GM12874 (cell line): ENCODE measurements at regions not wholly inside any gene's neighbourhood (a gene's known extent, or its start where the extent isn't known, plus 50 kb on each side); places are given as distances from the start of the nearest gene placed in this dataset.

Experiments
- CTCF ChIP-seq: IDR thresholded peaks from 2 replicates; pipeline ENCODE4 v1.5.1; 2011; ENCODE audit warnings: low read depth, mild to moderate bottlenecking, control low read depth, low read length, moderate library complexity; ENCODE audit not compliant: insufficient read depth

GRCh38 chr3:56858331-56858730 lies 56.6 kb upstream of the ARHGEF3 start:
- no peak for TF ChIP-seq CTCF

- no peak for TF ChIP-seq CTCF
Observed at GRCh38 chr3:56857178-56857577, 55.4 kb upstream of the ARHGEF3 start.

GRCh38 chr3:56856752-56857151 lies 55.0 kb upstream of the ARHGEF3 start:
- TF ChIP-seq CTCF = no peak

- TF ChIP-seq CTCF = peak; percentile 81
Observed at GRCh38 chr3:56855856-56856512, 54.2 kb upstream of the ARHGEF3 start.

GRCh38 chr3:56854856-56855611 lies 53.3 kb upstream of the ARHGEF3 start:
- TF ChIP-seq CTCF = no peak

- TF ChIP-seq CTCF = no peak
Observed at GRCh38 chr3:56851966-56852884, 50.5 kb upstream of the ARHGEF3 start.
